Loucy (cell line): ENCODE measurements at regions not wholly inside any gene's neighbourhood (a gene's known extent, or its start where the extent isn't known, plus 50 kb on each side); places are given as distances from the start of the nearest gene placed in this dataset.

ENCODE experiments used
- H2AFZ ChIP-seq: fragments of 200-600 bp; sonication (generic); 2 replicates; pipeline ENCODE4 v1.6.0; 2016; ENCODE audit warnings: antibody characterized with exemption, mild to moderate bottlenecking, low read length, moderate library complexity
- H3F3A ChIP-seq: fragments of 200-600 bp; 2 replicates; pipeline ENCODE4 v1.6.0; 2016; ENCODE audit warnings: antibody characterized with exemption, low read depth, mild to moderate bottlenecking
- H3K27me3 ChIP-seq: fragments of 200-600 bp; sonication (generic); 2 replicates; pipeline ENCODE4 v1.6.1; 2014; ENCODE audit warnings: low read length, mild to moderate bottlenecking; ENCODE audit not compliant: insufficient read depth, poor library complexity, severe bottlenecking
- H3K36me3 ChIP-seq: fragments of 200-600 bp; sonication (generic); 2 replicates; pipeline ENCODE4 v1.6.1; 2016; ENCODE audit warnings: low read length; ENCODE audit not compliant: insufficient read depth
- H3K4me1 ChIP-seq: fragments of 200-600 bp; sonication (generic); 2 replicates; pipeline ENCODE4 v1.5.1; 2014; ENCODE audit warnings: low read length, mild to moderate bottlenecking; ENCODE audit not compliant: insufficient read depth, poor library complexity, severe bottlenecking
- H3K4me2 ChIP-seq: fragments of 200-600 bp; sonication (generic); 2 replicates; pipeline ENCODE4 v1.6.0; 2014; ENCODE audit warnings: antibody characterized with exemption, low read length, low read depth, mild to moderate bottlenecking; ENCODE audit not compliant: poor library complexity, severe bottlenecking
- H3K4me3 ChIP-seq: fragments of 200-600 bp; sonication (generic); 2 replicates; pipeline ENCODE4 v1.5.1; 2014; ENCODE audit warnings: low read length, mild to moderate bottlenecking, mixed read lengths; ENCODE audit not compliant: poor library complexity, severe bottlenecking
- H3K79me2 ChIP-seq: fragments of 200-600 bp; sonication (generic); 2 replicates; pipeline ENCODE4 v1.6.1; 2014; ENCODE audit warnings: low read length; ENCODE audit not compliant: insufficient read depth
- H3K9ac ChIP-seq: fragments of 200-600 bp; sonication (generic); 2 replicates; pipeline ENCODE4 v1.6.0; 2014; ENCODE audit warnings: mild to moderate bottlenecking, low read depth, low read length, moderate library complexity; ENCODE audit not compliant: poor library complexity, severe bottlenecking
- H3K9me2 ChIP-seq: fragments of 200-600 bp; sonication (generic); replicated peaks from 2 replicates; pipeline ENCODE4 v1.6.1; 2016; ENCODE audit warnings: low read depth, low read length, mixed read lengths
- H3K9me3 ChIP-seq: fragments of 200-600 bp; sonication (generic); 2 replicates; pipeline ENCODE4 v1.6.1; 2014; ENCODE audit warnings: mild to moderate bottlenecking, antibody characterized with exemption, low read length, low read depth; ENCODE audit not compliant: insufficient read depth
- H4K20me1 ChIP-seq: fragments of 200-600 bp; sonication (generic); 2 replicates; pipeline ENCODE4 v1.6.0; 2014; ENCODE audit warnings: antibody characterized with exemption, low read length, mild to moderate bottlenecking; ENCODE audit not compliant: insufficient read depth, poor library complexity, severe bottlenecking
- CTCF ChIP-seq: fragments of 200-600 bp; sonication (generic); conservative IDR thresholded peaks from 2 replicates; pipeline ENCODE4 v1.5.1; 2014; ENCODE audit warnings: mild to moderate bottlenecking, antibody characterized with exemption, low read length
- EZH2phosphoT487 ChIP-seq: fragments of 200-600 bp; IDR thresholded peaks from 2 replicates; pipeline ENCODE4 v1.6.1; 2018; ENCODE audit warnings: antibody characterized with exemption, mild to moderate bottlenecking, moderate library complexity, borderline replicate concordance

GRCh38 chr5:163910226-163910625 lies 404.8 kb downstream of the MAT2B start:
- H3K9me2 ChIP-seq = no peaks in the 10 kb centered on the region
- H3K79me2 ChIP-seq = no peaks in the 10 kb centered on the region
- H3K9me3 ChIP-seq = no peaks in the 10 kb centered on the region; the same call in 1 of the 2 replicates
- H2AFZ ChIP-seq = no peak overlapping the region
- H3K9ac ChIP-seq = no peak overlapping the region
- H3F3A ChIP-seq = no peaks in the 10 kb centered on the region
- TF ChIP-seq CTCF = no peak
- TF ChIP-seq EZH2phosphoT487 = no peak
- H3K27me3 ChIP-seq = no peaks in the 10 kb centered on the region
- H3K4me2 ChIP-seq = no peak overlapping the region
- H3K4me3 ChIP-seq = no peak overlapping the region
- peaks cover 43% of the 10 kb centered on the region for H3K4me1 ChIP-seq
- no peaks in the 10 kb centered on the region for H3K36me3 ChIP-seq
- H4K20me1 ChIP-seq = no peaks in the 10 kb centered on the region

DNA sequence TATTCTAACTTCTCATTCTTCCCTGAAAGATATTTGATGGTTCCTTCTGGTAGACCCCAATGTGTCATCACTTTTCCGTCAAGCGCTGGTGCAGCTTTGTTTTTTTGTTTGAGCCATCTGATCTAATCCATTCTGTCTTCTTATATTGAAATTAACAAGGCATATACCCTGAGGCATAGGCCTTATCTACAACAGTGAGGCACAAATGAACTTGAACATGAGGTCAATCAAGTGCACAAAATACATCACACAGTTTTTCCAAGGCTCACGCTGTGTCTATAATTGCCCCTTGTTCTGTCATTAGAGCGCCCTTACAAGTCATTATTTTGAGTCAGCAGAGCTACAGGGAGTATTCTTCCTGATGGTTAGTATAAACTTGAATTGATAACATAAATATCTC lies 406.6 kb downstream of the MAT2B start:
- Histone ChIP-seq H3K9ac (no peak overlapping the region), H3K4me2 (no peak overlapping the region), H2AFZ (peak overlapping the region; percentile 19; the same call in 1 of the 2 replicates), H3K4me3 (no peak overlapping the region), H3K4me1 (peaks cover 55% of the 10 kb centered on the region), H3K9me3 (no peaks in the 10 kb centered on the region), H3F3A (peaks cover 5% of the 10 kb centered on the region), H3K9me2 (no peaks in the 10 kb centered on the region), H3K27me3 (no peaks in the 10 kb centered on the region), H3K79me2 (no peaks in the 10 kb centered on the region), H3K36me3 (no peaks in the 10 kb centered on the region), H4K20me1 (no peaks in the 10 kb centered on the region)
- TF ChIP-seq CTCF (no peak), EZH2phosphoT487 (no peak)

DNA sequence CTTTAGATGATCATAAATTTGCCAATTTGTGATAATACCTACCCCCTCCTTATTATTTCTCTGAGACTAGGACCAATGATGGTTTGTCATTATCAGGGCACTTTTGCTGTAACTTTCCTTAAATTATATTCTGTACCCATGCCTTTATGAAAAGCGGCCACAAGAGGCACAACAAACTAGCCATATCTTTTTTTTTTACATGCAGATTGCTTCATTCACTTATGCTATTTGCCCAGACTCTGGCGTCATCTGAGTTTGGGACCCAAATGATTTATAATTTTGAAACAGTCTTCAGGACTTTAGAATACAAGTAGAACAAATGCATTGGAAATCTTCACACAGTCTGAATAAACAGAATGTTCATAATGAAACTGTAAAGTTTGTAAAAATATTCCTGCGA lies 408.1 kb downstream of the MAT2B start:
- H3K79me2 ChIP-seq = no peaks in the 10 kb centered on the region
- no peaks in the 10 kb centered on the region for H3K36me3 ChIP-seq
- no peak overlapping the region for H3K4me3 ChIP-seq
- H4K20me1 ChIP-seq = no peaks in the 10 kb centered on the region
- no peak overlapping the region for H2AFZ ChIP-seq
- no peak overlapping the region for H3K9ac ChIP-seq
- TF ChIP-seq CTCF (peak; percentile 39), EZH2phosphoT487 (no peak)
- H3K27me3 ChIP-seq = no peaks in the 10 kb centered on the region
- peaks cover 5% of the 10 kb centered on the region for H3F3A ChIP-seq
- H3K9me2 ChIP-seq = no peaks in the 10 kb centered on the region
- H3K4me2 ChIP-seq = no peak overlapping the region
- H3K4me1 ChIP-seq = peaks cover 55% of the 10 kb centered on the region
- H3K9me3 ChIP-seq = no peaks in the 10 kb centered on the region
